Nephron (organoid): ENCODE measurements at regions not wholly inside any gene's neighbourhood (a gene's known extent, or its start where the extent isn't known, plus 50 kb on each side); places are given as distances from the start of the nearest gene placed in this dataset.

Experiments used
- H3K27ac Mint-ChIP-seq, 3 experiments: 2 replicates each; pipeline ENCODE4 v1.8.0; 2020; ENCODE audit warnings: mixed read lengths in 3 of 3, mild to moderate bottlenecking in 2 of 3, moderate library complexity in 1 of 3
- H3K27me3 Mint-ChIP-seq: 2 replicates; pipeline ENCODE4 v1.8.0; 2021; ENCODE audit warnings: low read depth, mild to moderate bottlenecking, moderate library complexity, mixed read lengths
- H3K36me3 Mint-ChIP-seq: 2 replicates; pipeline ENCODE4 v1.8.0; 2020; ENCODE audit warnings: low read depth, mixed read lengths
- H3K4me1 Mint-ChIP-seq: 2 replicates; pipeline ENCODE4 v1.8.0; 2020; ENCODE audit warnings: mixed read lengths
- H3K4me3 Mint-ChIP-seq, 3 experiments: 2 replicates each; pipeline ENCODE4 v1.8.0; 2020; ENCODE audit warnings: mild to moderate bottlenecking in 3 of 3, mixed read lengths in 3 of 3, moderate library complexity in 2 of 3
- H3K9me3 Mint-ChIP-seq: 2 replicates; pipeline ENCODE4 v1.8.0; 2020; ENCODE audit warnings: mixed read lengths
- TF ChIP-seq, protein P1 (sequence below), 3 experiments: fragments of 200-600 bp; sonication (generic); IDR thresholded peaks; one replicate each; pipeline ENCODE4 v1.5.0; 2021; ENCODE audit warnings: antibody characterized with exemption in 3 of 3; ENCODE audit not compliant: unreplicated experiment in 3 of 3

DNA sequence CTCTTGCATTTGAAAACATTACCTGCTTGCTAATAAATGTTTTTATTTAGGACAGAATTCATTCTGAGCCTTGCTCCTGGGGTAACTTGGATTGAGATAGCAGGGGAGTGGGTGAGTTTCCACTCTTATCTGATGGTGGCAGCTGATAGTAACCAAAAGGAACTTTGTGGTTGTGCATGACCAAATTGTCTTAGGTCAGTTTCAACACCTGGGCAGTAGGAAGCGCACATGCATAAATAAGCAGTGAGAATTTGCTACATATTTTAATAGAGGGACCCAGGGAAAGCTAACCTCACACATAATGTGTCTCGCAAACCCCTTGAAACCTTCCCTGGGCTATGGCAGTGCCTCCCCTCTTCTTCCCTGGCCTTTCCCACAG is 65.4 kb upstream of the XCR1 start:
- H3K27ac Mint-ChIP-seq = no peak overlapping the region
- H3K4me1 Mint-ChIP-seq = no peaks in the 10 kb centered on the region

DNA sequence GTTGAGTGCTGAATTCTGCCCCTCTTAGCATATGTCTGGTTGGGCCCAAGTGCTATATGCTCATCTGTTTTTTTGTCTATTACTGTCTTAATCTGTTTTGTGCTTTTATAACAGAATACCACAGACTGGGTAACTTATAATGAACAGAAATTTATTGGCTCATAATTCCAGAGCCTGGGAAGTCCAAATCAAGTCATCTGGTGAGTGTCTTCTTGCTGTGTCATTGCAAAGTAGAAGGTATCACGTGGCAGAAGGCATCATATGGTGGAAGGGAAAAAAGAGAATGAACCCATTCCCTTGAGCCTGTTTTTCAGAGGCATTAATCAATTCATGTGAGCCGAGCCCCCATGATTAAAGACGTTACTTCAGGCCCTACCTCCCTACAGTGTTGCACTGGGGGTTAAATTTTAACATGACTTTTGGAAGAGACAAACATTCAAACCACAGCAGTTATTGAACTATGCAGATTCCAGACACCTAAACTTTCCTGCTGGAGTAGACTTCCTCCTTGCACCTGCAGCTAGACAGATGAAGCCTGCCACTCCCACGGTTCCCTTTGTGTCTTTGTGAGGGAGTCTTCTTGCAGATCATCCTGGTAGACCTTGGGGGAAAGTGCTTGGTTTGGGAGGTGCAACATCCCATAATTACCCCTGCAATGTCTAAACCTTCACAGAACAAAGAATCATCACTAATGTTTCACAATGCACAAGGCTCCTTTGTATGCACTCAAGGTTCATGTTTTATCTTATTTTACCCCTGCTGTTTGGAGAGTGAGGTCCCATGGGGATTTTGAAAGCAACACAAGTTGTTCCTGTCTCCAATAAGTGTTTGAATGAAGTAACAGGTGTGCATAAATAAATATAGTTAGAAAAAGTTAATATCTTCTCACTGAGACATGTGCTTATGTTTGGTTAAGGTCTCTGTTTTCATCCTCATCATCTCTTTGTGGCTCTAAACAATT is 64.7 kb upstream of the XCR1 start:
- Mint-ChIP-seq H3K4me1 (no peaks in the 10 kb centered on the region), H3K36me3 (no peaks in the 10 kb centered on the region), H3K9me3 (no peaks in the 10 kb centered on the region), H3K4me3 (no peak overlapping the region), H3K27me3 (peaks cover 18% of the 10 kb centered on the region), H3K27ac (no peak overlapping the region)
- TF ChIP-seq, protein P1, sequence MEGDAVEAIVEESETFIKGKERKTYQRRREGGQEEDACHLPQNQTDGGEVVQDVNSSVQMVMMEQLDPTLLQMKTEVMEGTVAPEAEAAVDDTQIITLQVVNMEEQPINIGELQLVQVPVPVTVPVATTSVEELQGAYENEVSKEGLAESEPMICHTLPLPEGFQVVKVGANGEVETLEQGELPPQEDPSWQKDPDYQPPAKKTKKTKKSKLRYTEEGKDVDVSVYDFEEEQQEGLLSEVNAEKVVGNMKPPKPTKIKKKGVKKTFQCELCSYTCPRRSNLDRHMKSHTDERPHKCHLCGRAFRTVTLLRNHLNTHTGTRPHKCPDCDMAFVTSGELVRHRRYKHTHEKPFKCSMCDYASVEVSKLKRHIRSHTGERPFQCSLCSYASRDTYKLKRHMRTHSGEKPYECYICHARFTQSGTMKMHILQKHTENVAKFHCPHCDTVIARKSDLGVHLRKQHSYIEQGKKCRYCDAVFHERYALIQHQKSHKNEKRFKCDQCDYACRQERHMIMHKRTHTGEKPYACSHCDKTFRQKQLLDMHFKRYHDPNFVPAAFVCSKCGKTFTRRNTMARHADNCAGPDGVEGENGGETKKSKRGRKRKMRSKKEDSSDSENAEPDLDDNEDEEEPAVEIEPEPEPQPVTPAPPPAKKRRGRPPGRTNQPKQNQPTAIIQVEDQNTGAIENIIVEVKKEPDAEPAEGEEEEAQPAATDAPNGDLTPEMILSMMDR (IDR thresholded peaks at IDR 0.05; ENCODE audit: unreplicated experiment in 3 of 3) = no peak

More for the DNA sequence above, 65.4 kb upstream of the XCR1 start:
- no peak overlapping the region for H3K4me3 Mint-ChIP-seq
- no peaks in the 10 kb centered on the region for H3K9me3 Mint-ChIP-seq
- peaks cover 19% of the 10 kb centered on the region for H3K27me3 Mint-ChIP-seq
- TF ChIP-seq, protein P1 (IDR thresholded peaks at IDR 0.05; ENCODE audit: unreplicated experiment in 3 of 3) = no peak
- H3K36me3 Mint-ChIP-seq = no peaks in the 10 kb centered on the region

DNA sequence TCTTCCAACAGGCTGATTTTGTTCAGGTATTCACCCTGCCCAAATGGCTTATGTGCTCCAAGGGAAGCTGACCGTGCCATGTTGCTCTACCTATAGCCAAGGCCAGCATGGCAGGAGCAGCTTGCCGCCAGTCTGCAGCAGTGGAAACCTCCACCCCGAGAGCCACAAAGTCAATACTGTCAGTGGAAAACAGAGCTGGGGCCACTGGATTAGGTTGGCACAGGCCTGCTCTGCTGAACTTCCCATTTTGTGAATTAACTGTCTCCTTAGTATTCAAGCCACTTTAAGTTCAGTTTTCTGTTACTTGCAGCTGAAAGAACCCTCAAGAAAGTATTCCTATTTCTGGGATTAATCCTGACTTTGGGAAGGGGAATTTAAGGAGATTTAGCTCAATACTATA is 63.8 kb upstream of the XCR1 start:
- H3K4me3 Mint-ChIP-seq = no peak overlapping the region
- H3K9me3 Mint-ChIP-seq = no peaks in the 10 kb centered on the region
- H3K4me1 Mint-ChIP-seq = peaks cover 5% of the 10 kb centered on the region
- H3K27ac Mint-ChIP-seq = no peak overlapping the region
- H3K27me3 Mint-ChIP-seq = peaks cover 15% of the 10 kb centered on the region
- no peaks in the 10 kb centered on the region for H3K36me3 Mint-ChIP-seq
- TF ChIP-seq, protein P1 (IDR thresholded peaks at IDR 0.05; ENCODE audit: unreplicated experiment in 3 of 3) = no peak

DNA sequence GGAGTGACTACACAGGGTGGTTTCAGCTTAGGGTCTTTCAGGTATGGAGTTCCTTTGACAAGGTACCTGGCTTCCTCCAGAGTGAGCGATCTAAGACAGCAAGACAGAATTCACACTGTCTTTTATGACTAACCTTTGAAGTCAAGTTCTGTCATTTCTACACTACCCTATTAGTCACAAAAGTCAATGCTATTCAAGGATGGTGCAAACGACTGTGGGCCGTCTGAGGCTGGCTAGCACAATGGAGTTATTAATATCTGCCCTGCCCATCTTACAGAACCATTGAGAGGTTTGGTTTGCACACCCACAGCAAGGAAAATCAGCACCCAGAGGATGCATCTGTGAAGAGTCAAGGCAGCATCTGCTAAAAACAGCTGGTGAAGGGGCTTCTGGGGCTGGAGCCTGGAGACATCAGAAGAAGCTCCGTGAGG is 62.9 kb upstream of the XCR1 start:
- Mint-ChIP-seq H3K9me3 (no peaks in the 10 kb centered on the region), H3K27ac (no peak overlapping the region), H3K27me3 (peaks cover 15% of the 10 kb centered on the region), H3K36me3 (no peaks in the 10 kb centered on the region), H3K4me1 (peaks cover 11% of the 10 kb centered on the region), H3K4me3 (no peak overlapping the region)
- TF ChIP-seq, protein P1 (IDR thresholded peaks at IDR 0.05; ENCODE audit: unreplicated experiment in 3 of 3) = no peak

DNA sequence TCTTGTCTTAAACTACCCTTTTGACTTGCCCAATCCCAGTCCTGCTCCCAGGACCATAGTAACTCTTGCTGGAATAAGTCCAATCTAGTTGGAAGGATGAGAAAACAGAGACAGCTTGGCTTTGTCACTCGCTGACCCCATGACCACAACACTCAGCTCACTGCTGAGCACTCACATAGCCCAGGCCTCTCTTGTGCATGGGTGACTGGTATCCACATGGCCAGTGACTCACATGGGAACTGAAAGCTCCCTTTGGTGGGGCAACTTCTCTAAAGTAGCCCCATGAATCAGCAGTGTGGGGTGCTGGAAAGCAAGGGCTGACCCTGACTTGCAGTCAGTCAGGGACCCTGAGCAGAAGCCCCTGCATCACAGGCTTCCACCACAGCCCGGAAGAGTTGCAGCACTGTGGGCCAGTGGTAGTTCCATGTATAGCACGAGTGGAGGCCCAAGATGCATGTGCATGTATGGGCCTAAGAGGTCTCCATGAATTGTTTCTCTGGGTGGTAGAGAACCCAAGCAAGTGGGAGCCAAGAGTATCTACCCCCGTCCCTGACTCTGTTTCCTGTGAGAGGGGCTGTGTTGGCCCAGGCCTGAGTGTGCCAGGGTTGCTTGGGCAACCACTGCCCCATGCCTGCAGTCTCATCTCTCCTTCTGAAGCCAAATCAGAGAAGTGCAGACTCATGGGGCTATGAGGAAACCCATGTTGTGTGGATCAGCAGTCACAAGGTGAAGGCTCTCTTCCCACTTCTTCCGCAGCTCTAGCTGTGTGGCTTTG is 62.1 kb upstream of the XCR1 start:
- Mint-ChIP-seq H3K4me1 (peaks cover 12% of the 10 kb centered on the region), H3K36me3 (no peaks in the 10 kb centered on the region), H3K27ac (no peak overlapping the region), H3K27me3 (peaks cover 9% of the 10 kb centered on the region), H3K9me3 (no peaks in the 10 kb centered on the region), H3K4me3 (no peak overlapping the region)
- TF ChIP-seq, protein P1 (IDR thresholded peaks at IDR 0.05; ENCODE audit: unreplicated experiment in 3 of 3) = no peak
